TTC549 (cell line): ENCODE measurements at regions not wholly inside any gene's neighbourhood (a gene's known extent, or its start where the extent isn't known, plus 50 kb on each side); places are given as distances from the start of the nearest gene placed in this dataset.

ENCODE experiments used
- FAIRE-seq: peaks from 2 replicates; lab custom pipeline; 2012; peaks lifted over from hg19 to GRCh38; lab: Jason Lieb, UNC

DNA sequence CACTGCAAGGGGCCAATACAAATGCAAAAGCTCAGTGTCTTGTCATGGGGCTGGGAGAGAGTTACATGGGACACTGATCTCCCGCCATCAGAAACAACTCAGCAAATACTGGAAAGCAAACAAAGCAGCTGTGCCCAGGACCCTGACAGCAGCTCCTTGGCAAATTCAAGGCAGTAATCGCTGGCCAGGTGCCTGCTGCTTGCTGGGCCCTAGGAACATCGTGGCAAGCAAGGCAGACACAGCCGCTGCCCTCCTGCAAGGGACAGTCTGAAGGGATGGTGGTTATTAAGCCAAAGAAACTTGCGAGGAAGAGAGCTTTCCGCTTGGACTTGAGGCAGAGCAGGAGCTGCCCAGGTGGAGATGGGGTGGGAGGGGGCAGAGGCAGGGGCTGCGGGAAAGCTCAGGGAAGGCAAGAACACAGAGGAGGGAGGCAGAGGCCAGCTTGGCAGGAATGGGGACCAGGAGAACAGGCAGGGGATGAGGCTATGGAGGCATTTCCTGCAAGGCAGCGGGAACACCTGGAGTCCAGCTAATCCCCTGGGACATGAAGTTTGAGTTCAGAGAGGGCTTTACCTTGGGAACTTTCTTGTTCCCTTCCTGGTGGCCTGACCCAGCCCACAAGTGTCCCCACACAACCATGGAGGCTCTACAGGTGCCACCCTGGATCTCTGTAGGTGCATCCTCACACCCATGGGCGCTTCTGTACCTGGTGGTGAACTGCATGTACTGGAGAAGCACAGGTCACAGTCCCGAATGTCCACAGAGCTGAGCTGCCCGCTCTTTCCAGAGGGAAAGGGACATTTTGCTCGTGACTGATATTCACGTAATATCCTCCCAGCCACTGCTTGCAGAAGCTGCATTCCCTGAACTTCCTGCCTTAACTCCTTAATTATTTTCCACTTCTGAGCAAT is 78.7 kb upstream of the ATP2B2 start:
- no peak for FAIRE-seq

DNA sequence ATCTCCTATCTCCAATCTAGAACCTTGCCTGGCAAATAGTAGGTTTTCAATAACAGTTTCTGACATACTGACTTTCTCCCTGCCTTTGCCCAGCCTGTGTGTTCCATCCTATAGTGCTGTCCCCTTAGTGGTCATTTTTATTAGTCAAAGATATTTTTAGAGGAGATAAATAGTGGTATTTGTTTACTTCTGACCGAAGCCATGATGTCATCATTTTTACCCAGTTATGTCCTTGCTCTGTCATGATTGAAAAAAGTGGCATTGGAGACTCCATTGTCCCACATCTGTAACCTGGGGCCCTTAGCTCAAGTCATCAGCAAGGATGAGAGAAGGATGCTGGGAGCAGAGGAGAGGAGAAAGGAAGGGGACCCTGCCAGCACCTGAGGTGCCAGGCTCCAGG is 80.6 kb upstream of the ATP2B2 start:
- no peak for FAIRE-seq

DNA sequence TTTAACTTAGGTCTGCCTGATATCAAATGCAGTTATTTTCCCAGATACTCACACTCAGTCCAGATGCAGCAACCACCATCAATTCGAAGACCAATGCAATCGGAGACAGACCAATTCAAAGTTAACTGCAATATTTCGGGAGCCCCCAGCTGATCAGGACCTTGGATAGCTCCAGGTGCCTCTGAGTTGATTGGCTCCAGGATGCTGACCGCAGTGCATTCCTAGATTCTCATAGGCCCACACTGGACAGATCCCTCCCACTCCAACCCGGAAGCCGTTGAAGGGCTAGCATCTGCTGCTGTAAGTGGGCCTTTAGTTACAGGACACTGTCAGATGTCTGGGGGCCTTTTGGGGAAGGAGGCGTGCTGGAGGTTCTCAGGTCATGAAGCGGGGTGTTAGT is 89.5 kb upstream of the ATP2B2 start:
- no peak for FAIRE-seq

DNA sequence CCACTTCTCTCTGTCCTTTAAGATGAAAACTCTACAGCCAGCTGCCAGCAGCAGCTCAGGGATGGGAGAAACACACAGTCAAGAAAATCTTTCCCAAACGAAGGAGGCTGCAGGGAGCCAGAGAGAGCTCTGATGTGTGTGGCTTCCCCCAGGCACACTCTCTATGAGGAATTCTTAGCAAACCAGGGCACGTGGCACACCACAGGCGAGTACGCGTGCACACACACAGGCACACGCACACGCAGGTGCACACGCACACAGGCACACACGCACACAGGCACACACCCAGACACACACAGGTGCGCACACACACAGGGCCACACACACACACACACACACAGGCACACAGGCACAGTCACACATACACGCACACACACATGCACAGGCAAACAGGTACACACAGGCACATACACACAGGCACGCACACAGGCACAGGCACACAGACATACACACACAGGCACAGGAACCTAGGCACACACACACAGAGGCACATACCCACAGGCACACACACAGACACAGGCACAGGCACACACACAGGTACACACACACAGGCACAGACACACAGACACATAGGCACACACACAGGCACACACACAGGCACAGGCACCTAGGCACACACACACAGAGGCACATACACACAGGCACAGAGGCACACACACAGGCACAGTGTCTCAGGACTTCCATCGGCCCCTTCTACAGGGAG is 91.5 kb upstream of the ATP2B2 start:
- no peak for FAIRE-seq

DNA sequence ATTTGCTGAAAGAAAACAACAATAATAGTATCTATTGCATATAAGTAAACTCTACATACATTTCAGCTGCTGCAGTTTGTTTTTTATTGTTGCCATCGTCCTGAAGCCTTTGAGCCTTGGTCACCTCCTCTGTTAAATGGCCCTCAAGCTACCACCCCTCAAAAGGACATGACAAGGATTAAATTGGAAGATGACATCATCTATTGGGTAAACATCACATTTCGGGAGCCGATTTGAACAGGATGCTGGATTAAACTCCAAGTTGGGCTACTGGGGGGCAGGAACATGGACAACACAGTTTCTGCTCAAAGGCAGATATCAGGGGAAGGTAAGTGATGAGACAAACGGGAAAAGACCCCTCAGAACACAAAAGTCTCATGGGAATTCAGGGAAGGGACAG is 92.3 kb upstream of the ATP2B2 start:
- FAIRE-seq = no peak

DNA sequence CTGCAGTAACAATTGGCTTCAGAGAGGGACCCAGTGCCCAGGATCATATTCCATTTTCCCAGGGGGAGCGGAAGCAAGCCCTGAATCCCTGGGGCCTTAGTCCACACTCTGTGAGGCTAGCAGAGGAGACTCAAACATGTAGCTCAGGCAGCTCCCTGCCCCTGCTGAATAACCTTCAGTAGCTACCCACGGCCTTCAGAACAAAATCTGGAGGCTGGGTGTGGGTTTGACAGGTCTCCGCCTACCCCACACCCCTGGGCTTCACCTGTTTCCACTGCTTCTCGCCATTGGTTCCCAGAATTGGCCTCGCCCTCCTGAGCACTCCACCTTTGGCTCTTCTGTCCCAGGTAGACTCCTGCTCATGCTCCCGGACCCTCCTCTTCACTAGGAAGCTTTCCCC is 93.6 kb upstream of the ATP2B2 start:
- no peak for FAIRE-seq

DNA sequence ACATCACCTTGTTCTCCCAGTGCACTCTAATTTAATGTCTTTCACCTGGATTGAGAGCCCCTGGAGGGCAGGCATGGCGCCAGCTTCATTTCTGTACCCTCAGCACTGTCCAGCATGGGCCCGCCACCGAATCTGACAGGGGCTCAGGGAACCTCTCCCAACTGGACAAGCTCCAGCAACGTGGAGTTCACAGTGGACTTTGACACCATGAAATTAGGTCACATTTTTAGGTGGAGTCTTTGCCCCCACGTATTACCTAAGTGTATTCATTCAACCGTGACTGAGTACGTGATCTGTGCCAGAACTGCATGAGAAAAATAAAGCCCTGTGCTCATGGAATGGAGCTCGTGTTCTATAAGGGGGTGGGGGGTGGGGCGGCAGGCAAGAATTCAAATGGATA is 94.1 kb upstream of the ATP2B2 start:
- no peak for FAIRE-seq

DNA sequence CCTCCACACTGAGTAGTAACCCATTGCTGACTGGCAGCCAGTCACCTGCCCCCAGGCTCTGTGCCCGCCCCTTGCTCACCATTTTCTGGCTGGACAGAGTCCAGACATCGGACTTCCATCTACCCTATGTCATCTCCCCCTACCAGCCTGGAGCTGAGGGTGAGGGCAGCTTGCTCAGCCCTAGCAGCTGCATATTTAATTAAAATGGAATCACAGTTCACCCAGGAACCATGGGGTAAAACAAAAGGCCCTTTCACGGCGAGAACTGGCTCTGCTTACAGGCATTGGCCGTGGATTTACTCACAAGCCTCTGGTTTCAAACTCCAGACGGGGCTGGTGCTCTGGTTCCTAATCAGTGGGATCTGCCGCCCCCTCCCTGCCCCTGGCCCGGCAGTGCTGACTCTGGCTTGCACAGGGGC is 94.9 kb upstream of the ATP2B2 start:
- FAIRE-seq = no peak

DNA sequence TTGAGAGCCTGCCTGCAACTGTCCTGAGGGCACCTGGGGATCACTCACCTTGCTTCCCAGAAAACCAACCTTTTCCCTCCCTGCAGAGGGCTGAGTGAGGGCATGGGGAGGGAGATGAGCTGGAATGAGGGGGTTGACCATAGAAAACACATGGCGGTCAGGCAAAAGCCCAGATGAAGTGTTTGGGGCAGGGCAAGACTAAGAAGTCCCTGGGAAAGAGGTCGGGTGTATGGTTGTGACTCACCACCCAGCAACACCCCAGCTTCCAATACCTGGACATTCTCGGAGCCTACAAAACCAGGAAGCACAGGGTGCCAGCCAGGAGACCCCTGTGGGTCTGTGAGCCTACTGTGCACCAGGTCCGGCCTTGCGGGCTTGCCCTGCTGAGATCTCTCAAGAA is 95.3 kb upstream of the ATP2B2 start:
- no peak for FAIRE-seq

DNA sequence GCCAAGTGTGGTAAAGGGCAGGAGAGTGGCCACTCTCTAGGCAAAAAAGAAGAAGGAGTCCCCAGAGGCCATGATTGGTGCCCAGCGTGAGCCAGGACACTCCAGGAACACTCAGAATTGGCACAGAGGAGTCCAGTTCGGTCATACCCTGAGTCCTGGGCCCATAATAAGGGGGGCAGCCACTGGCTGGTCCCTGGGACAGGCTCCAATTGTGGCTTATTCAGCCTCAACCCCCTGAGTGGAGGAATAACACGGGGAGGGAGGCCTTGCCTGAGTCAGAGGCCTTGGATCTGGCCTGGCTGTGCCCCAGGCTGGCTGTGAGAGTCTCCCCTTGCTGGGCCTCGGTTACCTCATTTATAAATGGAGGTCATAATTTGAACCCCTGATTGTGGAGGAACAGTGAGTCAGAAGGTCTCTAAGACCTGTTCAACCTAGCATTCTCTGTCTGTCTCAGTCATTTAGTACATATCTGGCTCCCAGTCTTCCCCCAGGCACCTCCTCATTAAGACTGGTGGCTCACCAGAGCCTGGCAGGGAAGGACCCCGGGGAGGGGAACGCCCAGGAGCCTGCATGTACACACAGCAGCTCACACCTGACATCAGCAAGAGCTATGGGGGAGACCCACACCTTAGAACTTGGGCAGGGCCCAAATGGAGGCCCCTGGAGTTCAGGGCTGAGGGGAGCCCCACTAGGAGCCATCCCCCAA is 95.9 kb upstream of the ATP2B2 start:
- no peak for FAIRE-seq

DNA sequence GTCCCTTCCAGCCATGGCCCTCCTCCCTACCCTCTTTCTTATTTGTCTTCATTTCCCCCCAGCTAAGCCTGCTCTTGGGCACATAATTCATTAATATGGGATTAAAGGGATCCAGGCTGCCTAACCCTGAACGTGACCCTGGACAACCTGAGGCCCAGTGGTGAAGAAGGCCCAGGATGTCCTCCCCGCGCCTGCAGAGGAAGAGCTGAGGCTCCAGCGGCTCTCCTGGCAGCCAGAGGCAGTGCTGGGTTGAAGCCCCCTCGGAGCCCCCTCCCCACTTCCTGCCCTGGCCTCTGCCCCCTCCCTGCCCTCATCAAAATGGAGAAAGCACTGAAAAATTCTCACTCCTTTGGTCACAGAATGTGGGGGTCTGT is 96.5 kb upstream of the ATP2B2 start:
- FAIRE-seq = no peak

DNA sequence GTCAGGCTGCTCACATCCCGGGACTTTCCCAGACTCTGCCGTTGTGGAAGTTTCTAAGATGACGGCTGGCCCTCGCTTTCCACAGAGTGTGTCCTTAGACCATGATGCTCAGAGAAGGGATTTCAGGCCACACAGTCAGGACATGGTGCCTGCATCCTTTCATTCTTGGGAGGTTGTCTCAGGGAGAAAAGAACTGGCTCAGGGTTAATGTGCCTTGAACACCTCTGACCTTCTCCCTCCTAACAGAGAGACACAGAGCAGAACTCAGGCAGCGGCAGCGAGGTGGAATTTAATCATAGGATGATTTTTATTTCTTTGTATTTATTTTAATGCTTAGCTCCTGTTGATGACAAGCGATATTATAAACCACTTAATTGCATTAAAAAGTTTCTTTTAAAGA is 96.9 kb upstream of the ATP2B2 start:
- no peak for FAIRE-seq

DNA sequence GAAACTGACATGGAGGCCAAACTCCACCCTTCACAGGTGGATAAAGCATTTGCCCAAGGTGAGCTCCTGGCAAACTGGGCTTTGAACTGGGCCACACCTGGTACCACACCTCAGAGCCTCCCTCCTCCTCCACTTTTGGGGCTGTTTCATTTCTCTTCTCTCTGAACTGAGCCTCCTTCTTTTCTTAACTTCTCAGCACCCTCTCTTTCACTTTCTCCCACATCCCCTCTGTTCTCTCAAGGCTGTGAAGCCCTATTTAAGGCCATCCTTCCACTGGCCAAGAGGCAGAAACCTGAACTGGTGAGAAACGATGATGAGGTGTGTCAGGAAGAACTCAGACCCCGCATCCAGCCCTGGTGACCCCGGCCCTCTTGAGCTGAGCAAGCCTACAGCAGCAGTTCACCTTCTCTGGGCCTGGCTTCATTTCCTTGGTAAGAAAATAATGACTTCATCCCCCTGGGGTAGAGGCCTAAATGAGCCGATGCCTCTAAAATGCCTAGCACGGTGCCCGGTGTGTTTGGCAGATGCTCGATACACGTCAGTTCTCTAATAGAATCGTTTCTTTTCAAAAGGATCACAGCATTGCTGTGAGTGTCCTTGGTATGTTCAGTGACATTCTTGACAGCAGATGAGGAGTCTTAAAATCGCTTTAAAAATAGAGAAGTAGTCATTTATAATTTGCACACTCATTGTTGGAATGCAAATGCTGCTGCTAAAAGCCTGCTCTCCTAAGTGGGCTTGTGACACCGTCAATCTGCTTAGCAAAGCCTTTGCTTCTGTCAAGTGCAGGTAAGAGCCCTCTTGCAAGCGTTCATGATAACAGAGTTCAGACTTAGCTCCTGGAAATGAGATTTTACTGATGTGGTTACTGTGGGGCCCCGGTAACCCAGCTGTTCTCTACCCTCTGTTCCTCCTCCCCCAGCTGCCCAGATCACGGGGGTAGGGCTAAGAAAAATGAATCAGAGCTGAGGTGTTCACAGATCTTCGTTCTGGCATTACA is 97.7 kb upstream of the ATP2B2 start:
- no peak for FAIRE-seq

DNA sequence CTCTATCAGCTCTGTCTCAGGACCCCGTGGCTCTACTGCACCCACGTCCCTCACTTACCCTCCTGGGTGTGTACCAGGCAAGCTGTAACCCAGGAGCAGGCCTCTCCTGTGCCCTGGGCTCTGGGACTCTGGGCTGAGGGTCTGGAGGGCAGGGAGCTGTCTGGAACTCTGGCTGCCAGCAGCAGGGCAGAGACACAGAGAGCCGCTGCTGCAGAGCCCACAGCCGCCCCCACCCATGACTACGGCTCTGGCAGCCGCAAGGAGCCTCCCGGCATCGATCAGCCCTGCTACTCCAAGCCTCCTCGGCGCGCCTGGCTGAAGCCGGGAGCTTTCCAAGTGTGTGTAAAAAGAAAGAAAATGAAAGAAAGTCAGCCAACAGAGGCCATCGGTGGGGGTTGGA is 103.7 kb upstream of the ATP2B2 start:
- FAIRE-seq = no peak

DNA sequence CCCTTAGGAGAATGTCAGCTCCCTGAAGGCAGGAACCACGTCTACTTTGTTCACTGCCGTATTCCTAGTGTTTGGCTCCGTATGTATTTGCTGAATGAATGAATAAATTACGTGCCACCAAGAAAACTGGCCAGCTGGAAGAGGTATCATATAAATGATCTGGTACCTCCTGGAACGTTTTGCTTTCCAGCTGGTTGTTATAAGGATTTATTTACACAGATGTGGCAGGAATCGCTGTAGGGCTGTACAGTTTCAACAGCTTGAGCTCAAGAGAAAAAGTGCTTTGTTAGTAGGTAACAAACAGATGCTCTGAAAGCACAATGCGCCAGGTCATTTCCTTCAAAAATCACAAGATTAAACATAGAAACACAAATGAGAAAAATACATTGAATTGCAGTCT is 108.8 kb upstream of the ATP2B2 start:
- FAIRE-seq = no peak

DNA sequence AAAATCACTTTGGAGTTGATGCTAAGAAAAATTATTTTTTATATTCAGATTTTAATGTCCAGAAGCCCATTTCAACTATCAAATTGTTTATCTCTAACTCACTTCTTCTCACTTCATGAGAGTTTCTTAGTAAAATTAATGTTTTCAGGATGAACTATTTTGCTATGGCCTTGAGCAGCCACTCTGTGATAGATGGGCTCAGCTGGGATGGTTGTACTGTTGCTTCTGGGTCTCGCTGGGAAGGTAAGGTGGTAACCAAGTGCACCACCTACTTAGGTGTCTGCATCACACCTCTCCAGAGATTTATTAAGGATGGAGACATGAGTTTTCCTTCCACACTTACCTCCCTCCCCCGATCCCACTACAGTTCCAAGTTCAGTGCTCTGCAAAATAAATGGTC is 110.3 kb upstream of the ATP2B2 start:
- no peak for FAIRE-seq

DNA sequence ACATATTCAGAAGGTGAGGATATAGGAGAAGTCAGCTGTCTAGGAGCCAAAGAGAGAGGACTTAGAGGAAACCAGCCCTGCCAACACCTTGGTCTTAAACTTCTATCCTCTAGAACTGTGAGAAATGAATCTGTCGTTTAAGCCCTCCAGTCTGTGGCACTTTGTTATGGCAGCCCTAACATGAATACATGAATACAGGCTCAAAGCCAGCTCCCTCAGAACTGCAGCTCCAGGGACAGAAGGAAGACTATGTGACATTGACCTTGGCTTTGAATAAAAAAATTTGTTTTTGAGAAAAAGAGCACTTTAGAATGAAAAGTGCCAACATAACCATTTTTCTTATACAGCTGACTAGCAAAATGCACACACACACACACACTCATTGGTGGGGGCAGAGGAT is 110.9 kb upstream of the ATP2B2 start:
- no peak for FAIRE-seq

DNA sequence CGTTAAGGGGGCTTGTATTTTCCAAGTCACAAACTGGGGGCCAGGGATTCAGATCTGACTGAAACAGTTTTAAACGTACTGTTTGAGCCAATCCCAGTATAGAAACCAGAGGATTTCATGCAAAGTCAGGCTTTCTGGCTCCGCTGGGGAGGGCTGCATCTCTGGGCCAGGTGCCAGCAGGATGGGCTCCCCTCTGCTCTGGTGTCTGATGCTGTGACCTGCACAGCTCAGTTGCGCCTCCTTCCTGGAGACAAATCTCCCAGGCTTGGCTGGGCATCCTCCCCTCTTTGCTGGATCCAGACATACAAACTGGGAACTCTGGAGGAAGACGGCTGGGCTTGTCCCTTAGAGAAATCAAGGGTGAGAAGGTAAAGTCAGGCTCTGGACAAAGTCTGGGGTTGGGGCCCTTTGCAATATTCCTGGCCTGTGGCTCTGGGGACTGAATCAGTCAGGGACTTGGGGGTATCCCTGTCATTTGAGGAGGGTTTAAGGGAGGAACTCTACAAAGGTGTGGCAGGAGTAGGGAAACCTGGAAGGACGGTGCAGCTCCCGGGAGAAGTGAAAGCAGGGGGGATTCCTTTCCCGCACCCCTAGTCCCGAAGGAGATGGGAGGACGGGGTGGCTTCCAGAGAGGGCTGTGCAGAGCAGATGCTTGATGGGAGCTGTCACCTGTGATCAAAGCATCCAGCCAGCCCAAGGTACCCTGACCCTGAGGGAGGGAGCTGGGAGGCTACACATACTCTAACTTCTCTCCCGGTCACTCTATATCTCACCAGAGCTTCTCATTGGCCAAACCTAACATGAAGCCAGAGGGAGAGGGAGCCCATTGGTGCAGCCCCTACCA is 114.8 kb upstream of the ATP2B2 start:
- no peak for FAIRE-seq

DNA sequence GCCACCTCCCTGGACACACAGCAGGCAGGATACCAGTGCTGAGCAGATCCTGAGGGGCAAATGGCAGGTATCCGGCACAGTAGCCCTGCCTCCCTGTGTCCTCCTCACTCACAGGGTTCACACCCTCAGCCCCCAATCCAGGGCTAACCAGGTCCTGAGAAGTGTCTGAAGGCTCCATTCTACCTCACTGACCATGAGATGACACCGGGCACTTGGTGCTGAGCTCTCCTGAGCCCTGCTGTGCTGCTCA is 115.4 kb upstream of the ATP2B2 start:
- no peak for FAIRE-seq

DNA sequence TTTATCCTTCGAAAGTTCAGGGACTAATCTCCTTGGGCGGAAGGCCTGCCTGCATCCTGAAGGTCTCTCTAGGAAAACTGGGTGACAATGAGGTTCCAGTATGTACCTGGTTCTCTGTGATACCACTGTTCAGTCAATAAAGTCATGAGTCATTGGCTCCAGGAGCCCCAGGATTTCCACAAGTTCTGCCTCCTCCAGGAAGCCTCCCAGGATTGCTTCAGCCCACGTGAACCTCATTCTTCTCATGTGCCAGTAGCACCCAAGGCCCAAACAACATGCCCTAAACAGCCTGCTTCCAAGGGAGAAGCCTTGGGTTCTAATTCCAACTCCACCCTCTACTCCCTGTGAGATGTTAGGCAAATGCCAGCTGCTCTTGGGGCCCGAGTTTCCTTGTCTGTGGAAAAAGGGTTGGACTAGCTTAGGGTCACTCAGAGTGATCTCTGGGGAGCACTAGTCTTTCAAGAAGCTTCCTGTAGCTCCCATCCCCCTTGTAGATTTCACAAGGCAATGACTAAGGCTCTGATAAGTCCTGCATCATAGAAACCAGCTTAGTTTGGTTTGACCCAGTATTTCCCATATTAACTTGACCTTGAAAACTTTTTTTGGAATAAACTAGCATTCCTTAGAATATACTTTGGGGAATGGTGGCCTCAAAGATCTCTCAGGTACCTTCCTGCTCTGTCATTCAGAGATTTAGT is 118.3 kb upstream of the ATP2B2 start:
- no peak for FAIRE-seq

DNA sequence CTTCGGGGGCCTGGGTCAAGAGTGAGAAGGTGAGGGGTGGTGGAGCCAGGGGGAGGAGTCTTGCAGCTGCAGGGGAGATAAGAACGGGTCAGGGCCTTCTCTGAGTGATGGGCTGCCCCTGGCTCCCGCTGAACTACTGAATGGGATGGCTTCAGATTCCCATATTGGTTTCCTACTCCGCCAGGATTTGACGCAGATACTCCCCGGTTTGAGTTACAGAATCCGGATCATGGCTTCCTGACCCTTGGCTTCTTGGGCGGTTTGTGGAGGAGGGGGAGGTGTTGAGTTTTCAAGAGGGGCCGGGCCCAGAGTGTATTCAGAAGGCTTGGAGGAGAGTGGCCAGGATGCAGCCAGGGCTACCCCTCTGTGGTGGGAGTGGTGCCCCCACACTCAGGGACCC is 119.9 kb upstream of the ATP2B2 start:
- FAIRE-seq = no peak
